ENCODE measurements at regions not wholly inside any gene's neighbourhood (a gene's known extent, or its start where the extent isn't known, plus 50 kb on each side); places are given as distances from the start of the nearest gene placed in this dataset.

DNA sequence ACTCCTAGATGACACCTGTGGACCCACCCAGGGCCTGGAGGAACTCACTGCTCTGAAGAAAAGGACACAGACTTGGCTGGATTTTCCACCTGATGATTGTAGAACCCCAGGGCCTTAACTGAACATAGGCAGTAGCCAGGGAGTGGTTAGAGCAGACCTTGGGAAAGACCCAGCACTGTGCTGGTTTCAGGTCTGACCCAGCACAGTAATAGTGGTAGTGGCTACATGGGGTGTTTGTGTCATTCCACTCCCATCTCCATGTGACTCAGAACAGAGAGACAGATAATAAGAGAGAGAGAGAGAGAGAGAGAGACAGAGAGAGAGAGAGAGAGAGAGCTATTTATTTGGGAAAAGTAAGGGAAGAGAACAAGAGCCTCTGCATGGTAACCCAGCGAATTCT lies 239.1 kb upstream of the MEOX2 start:
- TF ChIP-seq, protein P1, sequence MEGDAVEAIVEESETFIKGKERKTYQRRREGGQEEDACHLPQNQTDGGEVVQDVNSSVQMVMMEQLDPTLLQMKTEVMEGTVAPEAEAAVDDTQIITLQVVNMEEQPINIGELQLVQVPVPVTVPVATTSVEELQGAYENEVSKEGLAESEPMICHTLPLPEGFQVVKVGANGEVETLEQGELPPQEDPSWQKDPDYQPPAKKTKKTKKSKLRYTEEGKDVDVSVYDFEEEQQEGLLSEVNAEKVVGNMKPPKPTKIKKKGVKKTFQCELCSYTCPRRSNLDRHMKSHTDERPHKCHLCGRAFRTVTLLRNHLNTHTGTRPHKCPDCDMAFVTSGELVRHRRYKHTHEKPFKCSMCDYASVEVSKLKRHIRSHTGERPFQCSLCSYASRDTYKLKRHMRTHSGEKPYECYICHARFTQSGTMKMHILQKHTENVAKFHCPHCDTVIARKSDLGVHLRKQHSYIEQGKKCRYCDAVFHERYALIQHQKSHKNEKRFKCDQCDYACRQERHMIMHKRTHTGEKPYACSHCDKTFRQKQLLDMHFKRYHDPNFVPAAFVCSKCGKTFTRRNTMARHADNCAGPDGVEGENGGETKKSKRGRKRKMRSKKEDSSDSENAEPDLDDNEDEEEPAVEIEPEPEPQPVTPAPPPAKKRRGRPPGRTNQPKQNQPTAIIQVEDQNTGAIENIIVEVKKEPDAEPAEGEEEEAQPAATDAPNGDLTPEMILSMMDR (IDR thresholded peaks at IDR 0.05; ENCODE audit: borderline replicate concordance, extremely low read depth, low read length, poor library complexity, severe bottlenecking), result no peak
- no peak for TF ChIP-seq EZH2 (IDR thresholded peaks at IDR 0.05; ENCODE audit: borderline replicate concordance, low read depth, low read length, severe bottlenecking)
